ENCODE measurements at regions not wholly inside any gene's neighbourhood (a gene's known extent, or its start where the extent isn't known, plus 50 kb on each side); places are given as distances from the start of the nearest gene placed in this dataset.

GRCh38 chr5:167417662-167418061 lies 873.8 kb upstream of the WWC1 start:
- TF ChIP-seq CTCF (IDR thresholded peaks at IDR 0.05; ENCODE audit: extremely low read depth in 1 of 2, insufficient read depth in 1 of 2, low read depth in 1 of 2, low read length in 2 of 2): no peak
- no peak for TF ChIP-seq JUN (IDR thresholded peaks at IDR 0.05; ENCODE audit: borderline replicate concordance, insufficient read depth, insufficient read length, low read depth)
- no peak for TF ChIP-seq EZH2 (IDR thresholded peaks at IDR 0.05; ENCODE audit: borderline replicate concordance, low read depth, low read length, severe bottlenecking)
- TF ChIP-seq POLR2A (IDR thresholded peaks at IDR 0.05; ENCODE audit: low read depth, low read length): no peak
- no peak for TF ChIP-seq MYC (IDR thresholded peaks at IDR 0.05; ENCODE audit: low read depth, low read length)

Data from endothelial cell of umbilical vein (primary cell).